ENCODE measurements at regions not wholly inside any gene's neighbourhood (a gene's known extent, or its start where the extent isn't known, plus 50 kb on each side); places are given as distances from the start of the nearest gene placed in this dataset.
"Not testable (repeated sequence)": the region's sequence is repeated elsewhere in the genome, so short reads cannot be mapped to it uniquely, and the experiment has no call there.

- Histone ChIP-seq H3K4me3 (ENCODE audit: low read depth, low read length) (no peak overlapping the region), H3K4me1 (ENCODE audit: control insufficient read depth, insufficient read depth, low read length) (no peaks in the 10 kb centered on the region), H3K9ac (ENCODE audit: low read depth, low read length) (no peak overlapping the region), H3K27ac (ENCODE audit: low read depth, low read length) (no peak overlapping the region), H3K36me3 (ENCODE audit: control insufficient read depth, insufficient read depth, low read length) (no peaks in the 10 kb centered on the region), H3K9me3 (ENCODE audit: control insufficient read depth, insufficient read depth, low read length) (no peaks in the 10 kb centered on the region), H3K27me3 (ENCODE audit: control insufficient read depth, insufficient read depth, low read length) (no peaks in the 10 kb centered on the region)
Observed at GRCh38 chr10:118817328-118818068, 62.7 kb upstream of the CACUL1 start.

- Histone ChIP-seq H3K9me3 (ENCODE audit: control insufficient read depth, insufficient read depth, low read length) (no peaks in the 10 kb centered on the region), H3K27me3 (ENCODE audit: control insufficient read depth, insufficient read depth, low read length) (no peaks in the 10 kb centered on the region), H3K27ac (ENCODE audit: low read depth, low read length) (no peak overlapping the region), H3K9ac (ENCODE audit: low read depth, low read length) (no peak overlapping the region), H3K36me3 (ENCODE audit: control insufficient read depth, insufficient read depth, low read length) (no peaks in the 10 kb centered on the region), H3K4me1 (ENCODE audit: control insufficient read depth, insufficient read depth, low read length) (no peaks in the 10 kb centered on the region), H3K4me3 (ENCODE audit: low read depth, low read length) (no peak overlapping the region)
Observed at GRCh38 chr10:118818621-118819221, 64.0 kb upstream of the CACUL1 start.

- Histone ChIP-seq H3K4me3 (ENCODE audit: low read depth, low read length) (no peak overlapping the region), H3K4me1 (ENCODE audit: control insufficient read depth, insufficient read depth, low read length) (no peaks in the 10 kb centered on the region), H3K27ac (ENCODE audit: low read depth, low read length) (no peak overlapping the region), H3K27me3 (ENCODE audit: control insufficient read depth, insufficient read depth, low read length) (no peaks in the 10 kb centered on the region), H3K9me3 (ENCODE audit: control insufficient read depth, insufficient read depth, low read length) (no peaks in the 10 kb centered on the region), H3K36me3 (ENCODE audit: control insufficient read depth, insufficient read depth, low read length) (no peaks in the 10 kb centered on the region), H3K9ac (ENCODE audit: low read depth, low read length) (no peak overlapping the region)
Observed at GRCh38 chr10:118820326-118821116, 65.8 kb upstream of the CACUL1 start.

GRCh38 chr10:118823256-118823907, 68.6 kb upstream of the CACUL1 start:
- Histone ChIP-seq H3K4me1 (ENCODE audit: control insufficient read depth, insufficient read depth, low read length) (no peaks in the 10 kb centered on the region), H3K36me3 (ENCODE audit: control insufficient read depth, insufficient read depth, low read length) (no peaks in the 10 kb centered on the region), H3K9ac (ENCODE audit: low read depth, low read length) (no peak overlapping the region), H3K27ac (ENCODE audit: low read depth, low read length) (no peak overlapping the region), H3K9me3 (ENCODE audit: control insufficient read depth, insufficient read depth, low read length) (peaks cover 9% of the 10 kb centered on the region), H3K27me3 (ENCODE audit: control insufficient read depth, insufficient read depth, low read length) (no peaks in the 10 kb centered on the region), H3K4me3 (ENCODE audit: low read depth, low read length) (no peak overlapping the region)

- Histone ChIP-seq H3K9me3 (ENCODE audit: control insufficient read depth, insufficient read depth, low read length) (peaks cover 10% of the 10 kb centered on the region), H3K4me3 (ENCODE audit: low read depth, low read length) (no peak overlapping the region), H3K27me3 (ENCODE audit: control insufficient read depth, insufficient read depth, low read length) (no peaks in the 10 kb centered on the region), H3K27ac (ENCODE audit: low read depth, low read length) (no peak overlapping the region), H3K36me3 (ENCODE audit: control insufficient read depth, insufficient read depth, low read length) (no peaks in the 10 kb centered on the region), H3K9ac (ENCODE audit: low read depth, low read length) (no peak overlapping the region), H3K4me1 (ENCODE audit: control insufficient read depth, insufficient read depth, low read length) (no peaks in the 10 kb centered on the region)
Observed at GRCh38 chr10:118827053-118827452, 72.3 kb upstream of the CACUL1 start.

GRCh38 chr10:118827466-118828155, 72.8 kb upstream of the CACUL1 start:
- H3K9ac ChIP-seq (ENCODE audit: low read depth, low read length), result no peak overlapping the region
- H3K27ac ChIP-seq (ENCODE audit: low read depth, low read length), result no peak overlapping the region
- H3K27me3 ChIP-seq (ENCODE audit: control insufficient read depth, insufficient read depth, low read length), result no peaks in the 10 kb centered on the region
- H3K4me1 ChIP-seq (ENCODE audit: control insufficient read depth, insufficient read depth, low read length), result no peaks in the 10 kb centered on the region
- H3K9me3 ChIP-seq (ENCODE audit: control insufficient read depth, insufficient read depth, low read length), result peaks cover 10% of the 10 kb centered on the region
- no peak overlapping the region for H3K4me3 ChIP-seq (ENCODE audit: low read depth, low read length)
- no peaks in the 10 kb centered on the region for H3K36me3 ChIP-seq (ENCODE audit: control insufficient read depth, insufficient read depth, low read length)

GRCh38 chr10:118832241-118832651, 77.5 kb upstream of the CACUL1 start:
- no peaks in the 10 kb centered on the region for H3K27me3 ChIP-seq (ENCODE audit: control insufficient read depth, insufficient read depth, low read length)
- no peaks in the 10 kb centered on the region for H3K4me1 ChIP-seq (ENCODE audit: control insufficient read depth, insufficient read depth, low read length)
- no peaks in the 10 kb centered on the region for H3K36me3 ChIP-seq (ENCODE audit: control insufficient read depth, insufficient read depth, low read length)
- H3K27ac ChIP-seq (ENCODE audit: low read depth, low read length), result no peak overlapping the region
- H3K9me3 ChIP-seq (ENCODE audit: control insufficient read depth, insufficient read depth, low read length), result peaks cover 10% of the 10 kb centered on the region
- no peak overlapping the region for H3K9ac ChIP-seq (ENCODE audit: low read depth, low read length)
- no peak overlapping the region for H3K4me3 ChIP-seq (ENCODE audit: low read depth, low read length)

- not testable (repeated sequence) for H3K27ac ChIP-seq (ENCODE audit: low read depth, low read length); H3K4me3 ChIP-seq (ENCODE audit: low read depth, low read length); H3K9ac ChIP-seq (ENCODE audit: low read depth, low read length); H3K27me3 ChIP-seq (ENCODE audit: control insufficient read depth, insufficient read depth, low read length); H3K9me3 ChIP-seq (ENCODE audit: control insufficient read depth, insufficient read depth, low read length); H3K36me3 ChIP-seq (ENCODE audit: control insufficient read depth, insufficient read depth, low read length); H3K4me1 ChIP-seq (ENCODE audit: control insufficient read depth, insufficient read depth, low read length)
Observed at GRCh38 chr10:118834370-118834769, 79.6 kb upstream of the CACUL1 start.

- Histone ChIP-seq H3K4me1 (ENCODE audit: control insufficient read depth, insufficient read depth, low read length) (no peaks in the 10 kb centered on the region), H3K36me3 (ENCODE audit: control insufficient read depth, insufficient read depth, low read length) (no peaks in the 10 kb centered on the region), H3K9me3 (ENCODE audit: control insufficient read depth, insufficient read depth, low read length) (no peaks in the 10 kb centered on the region), H3K4me3 (ENCODE audit: low read depth, low read length) (no peak overlapping the region), H3K27ac (ENCODE audit: low read depth, low read length) (no peak overlapping the region), H3K27me3 (ENCODE audit: control insufficient read depth, insufficient read depth, low read length) (no peaks in the 10 kb centered on the region), H3K9ac (ENCODE audit: low read depth, low read length) (no peak overlapping the region)
Observed at GRCh38 chr10:118835682-118836326, 81.0 kb upstream of the CACUL1 start.

GRCh38 chr10:118838364-118838763, 83.6 kb upstream of the CACUL1 start:
- Histone ChIP-seq H3K9me3 (ENCODE audit: control insufficient read depth, insufficient read depth, low read length) (no peaks in the 10 kb centered on the region), H3K27me3 (ENCODE audit: control insufficient read depth, insufficient read depth, low read length) (no peaks in the 10 kb centered on the region), H3K9ac (ENCODE audit: low read depth, low read length) (no peak overlapping the region), H3K4me1 (ENCODE audit: control insufficient read depth, insufficient read depth, low read length) (no peaks in the 10 kb centered on the region), H3K27ac (ENCODE audit: low read depth, low read length) (no peak overlapping the region), H3K4me3 (ENCODE audit: low read depth, low read length) (no peak overlapping the region), H3K36me3 (ENCODE audit: control insufficient read depth, insufficient read depth, low read length) (no peaks in the 10 kb centered on the region)

All from HUES48 (cell line).